NT2/D1 (cell line): ENCODE measurements at regions not wholly inside any gene's neighbourhood (a gene's known extent, or its start where the extent isn't known, plus 50 kb on each side); places are given as distances from the start of the nearest gene placed in this dataset.

Experiments used
- YY1 ChIP-seq: IDR thresholded peaks from 2 replicates; pipeline ENCODE4 v1.6.1; 2011; ENCODE audit not compliant: insufficient read length, insufficient read depth
- ZNF274 ChIP-seq: IDR thresholded peaks from 2 replicates; pipeline ENCODE4 v1.6.1; 2011; ENCODE audit warnings: mild to moderate bottlenecking, low read depth, low read length

- TF ChIP-seq YY1 (no peak), ZNF274 (no peak)
Observed at GRCh38 chr7:149607683-149608082, 110.1 kb upstream of the ZNF746 start.
